ENCODE measurements at regions not wholly inside any gene's neighbourhood (a gene's known extent, or its start where the extent isn't known, plus 50 kb on each side); places are given as distances from the start of the nearest gene placed in this dataset.
"Not testable (repeated sequence)": the region's sequence is repeated elsewhere in the genome, so short reads cannot be mapped to it uniquely, and the experiment has no call there.

DNA sequence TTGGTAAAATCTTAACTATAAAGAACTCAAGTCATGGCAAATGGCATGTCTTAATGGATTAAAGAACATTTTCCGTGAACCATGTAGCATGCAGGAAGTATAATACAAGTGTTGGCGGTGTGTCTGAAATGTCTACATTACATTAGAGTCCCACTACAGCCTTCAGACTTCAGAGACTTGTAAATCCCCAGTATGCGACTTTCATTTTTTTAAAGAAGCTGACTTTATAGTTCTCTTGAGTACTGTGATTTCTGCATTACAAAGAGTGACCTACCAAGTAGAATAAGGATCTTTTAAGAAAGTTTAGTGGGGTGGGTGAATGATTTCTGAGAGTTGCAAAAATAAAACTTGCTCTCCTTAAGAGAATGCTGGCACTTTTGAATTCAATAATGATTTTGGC is 140.7 kb upstream of the FN1 start:
- no peak for DNase-seq

DNA sequence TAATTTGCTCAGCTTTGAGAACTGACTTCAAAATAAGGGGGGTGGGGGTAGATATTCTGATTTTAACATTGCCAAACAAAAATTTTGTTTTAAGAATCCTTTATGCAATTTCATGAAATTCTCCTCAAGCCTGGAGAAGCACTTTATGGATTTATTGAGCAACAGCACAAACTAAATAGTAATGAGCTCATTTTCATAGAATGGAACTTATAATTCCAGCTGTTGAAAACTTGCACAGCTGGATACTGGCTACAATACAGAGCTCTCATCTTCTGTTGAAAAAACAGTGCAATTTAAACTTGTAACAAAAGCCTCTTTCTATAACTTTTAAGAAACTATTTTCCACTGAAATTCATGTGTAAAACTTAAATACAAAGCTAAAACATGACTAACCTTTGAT is 137.6 kb upstream of the FN1 start:
- no peak for DNase-seq

DNA sequence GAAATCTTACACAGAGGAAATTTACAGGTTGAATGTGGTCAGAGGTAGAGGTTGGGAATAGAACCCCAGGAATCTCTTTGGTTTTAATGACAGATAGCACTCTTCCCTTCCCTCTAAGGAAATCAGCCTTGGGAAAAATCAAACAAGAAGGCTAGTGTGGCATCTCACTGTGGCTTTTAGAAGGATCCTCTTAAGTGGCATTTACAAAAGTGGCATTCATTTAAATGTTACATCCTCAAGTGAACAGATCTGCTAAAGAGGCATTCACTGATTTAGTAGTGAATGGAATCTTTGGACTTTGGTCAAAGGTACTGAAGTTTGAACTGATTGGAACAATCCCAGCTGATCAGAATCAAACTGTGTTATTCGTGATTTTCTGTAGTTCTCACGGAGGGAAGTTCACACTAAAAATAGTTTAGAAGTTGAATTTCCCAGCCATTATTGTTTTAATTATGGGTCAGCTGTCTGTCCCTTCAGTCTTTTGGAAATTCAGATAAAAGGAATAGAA is 136.5 kb upstream of the FN1 start:
- no peak for DNase-seq

DNA sequence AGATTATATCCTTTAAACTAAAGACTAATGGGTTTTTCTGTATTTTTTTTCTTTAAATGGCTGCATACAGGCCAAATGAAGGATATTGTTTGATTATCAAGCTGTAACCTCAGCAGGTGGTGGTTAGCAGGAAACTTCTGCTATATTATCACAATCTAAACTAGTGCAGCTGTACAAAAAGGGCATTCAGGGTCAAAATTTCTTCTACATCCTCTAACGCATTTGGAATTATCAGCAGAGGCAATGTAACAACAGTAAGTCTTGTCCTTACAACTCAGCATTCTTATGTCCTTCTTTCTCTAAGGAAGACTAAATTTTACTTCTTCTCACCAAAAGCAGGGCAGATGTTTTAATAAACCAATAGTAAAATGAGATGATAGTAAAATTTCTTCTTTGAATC is 135.8 kb upstream of the FN1 start:
- DNase-seq: no peak

DNA sequence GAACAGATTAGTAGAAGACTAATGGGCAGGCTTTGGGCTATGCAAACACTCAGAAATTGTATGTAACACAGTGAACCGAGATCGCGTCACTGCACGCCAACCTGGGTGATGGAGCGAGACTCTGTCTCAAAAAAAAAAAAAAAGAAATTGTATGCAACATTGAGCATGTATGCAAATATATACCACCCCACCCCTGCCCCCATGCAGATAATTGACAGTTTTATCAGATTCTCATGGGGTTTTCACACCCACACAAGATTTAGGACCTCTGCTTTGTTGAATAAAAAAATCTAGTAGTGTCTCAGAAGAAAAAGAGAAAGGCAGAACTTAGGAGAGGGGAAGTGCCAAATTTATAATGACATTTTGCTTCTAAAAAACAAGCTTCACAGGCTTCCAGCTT is 131.6 kb upstream of the FN1 start:
- DNase-seq: no peak

DNA sequence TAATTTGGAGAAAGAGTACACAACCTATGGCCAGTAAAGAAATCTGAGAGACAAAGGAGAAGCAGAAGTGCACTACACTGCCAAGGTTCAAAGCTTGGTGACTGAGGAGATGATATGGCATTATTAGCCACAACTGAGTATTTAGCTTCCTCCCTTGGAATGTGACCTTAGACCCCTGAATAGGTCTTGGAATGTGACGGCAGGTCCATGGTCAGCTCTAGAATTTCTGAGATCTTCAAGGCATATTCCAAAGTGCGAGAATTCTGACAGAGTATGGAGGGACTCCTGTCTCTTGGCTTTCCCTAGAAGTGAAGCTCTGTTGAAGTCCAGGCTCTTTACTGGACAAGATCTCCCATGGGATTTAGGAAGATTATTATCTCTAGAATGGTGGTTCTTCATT is 130.0 kb upstream of the FN1 start:
- no peak for DNase-seq

DNA sequence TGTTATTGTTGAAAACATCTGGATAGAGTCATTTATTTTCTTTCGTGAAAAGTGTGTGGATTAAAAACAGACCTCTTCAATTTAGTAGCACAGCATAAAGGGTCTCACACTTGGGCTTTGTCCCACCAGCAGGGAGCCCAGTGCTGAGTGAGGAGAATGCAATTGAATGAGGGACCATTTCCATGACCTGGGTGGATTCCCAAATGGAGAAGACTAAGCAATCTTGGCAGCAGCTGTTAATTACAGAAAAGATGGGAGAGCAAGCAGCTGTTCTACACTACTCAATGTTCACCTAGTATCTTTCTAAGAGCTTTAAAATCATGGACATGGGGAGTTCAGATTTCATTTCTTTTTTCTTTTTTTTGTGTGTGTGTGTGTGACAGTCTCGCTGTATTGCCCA is 121.8 kb upstream of the FN1 start:
- DNase-seq: no peak

DNA sequence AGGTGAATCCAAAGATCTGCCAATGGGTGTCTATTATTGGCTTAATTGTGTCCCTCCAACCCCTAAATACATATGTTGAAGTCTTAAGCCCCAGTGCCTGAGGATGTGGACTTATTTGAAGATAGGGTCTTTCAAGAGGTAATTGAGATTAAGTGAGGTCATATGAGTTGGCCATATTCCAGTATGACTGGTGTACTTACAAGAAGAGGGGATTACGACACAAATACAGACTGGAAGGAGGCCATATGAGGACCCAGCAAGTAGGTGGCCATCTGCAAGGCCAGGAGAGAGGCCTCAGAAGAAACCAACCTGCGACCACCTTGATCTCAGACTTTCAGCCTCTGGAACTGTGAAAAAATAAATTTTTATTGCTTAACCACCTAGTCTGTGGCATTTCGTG is 121.1 kb upstream of the FN1 start:
- no peak for DNase-seq

DNA sequence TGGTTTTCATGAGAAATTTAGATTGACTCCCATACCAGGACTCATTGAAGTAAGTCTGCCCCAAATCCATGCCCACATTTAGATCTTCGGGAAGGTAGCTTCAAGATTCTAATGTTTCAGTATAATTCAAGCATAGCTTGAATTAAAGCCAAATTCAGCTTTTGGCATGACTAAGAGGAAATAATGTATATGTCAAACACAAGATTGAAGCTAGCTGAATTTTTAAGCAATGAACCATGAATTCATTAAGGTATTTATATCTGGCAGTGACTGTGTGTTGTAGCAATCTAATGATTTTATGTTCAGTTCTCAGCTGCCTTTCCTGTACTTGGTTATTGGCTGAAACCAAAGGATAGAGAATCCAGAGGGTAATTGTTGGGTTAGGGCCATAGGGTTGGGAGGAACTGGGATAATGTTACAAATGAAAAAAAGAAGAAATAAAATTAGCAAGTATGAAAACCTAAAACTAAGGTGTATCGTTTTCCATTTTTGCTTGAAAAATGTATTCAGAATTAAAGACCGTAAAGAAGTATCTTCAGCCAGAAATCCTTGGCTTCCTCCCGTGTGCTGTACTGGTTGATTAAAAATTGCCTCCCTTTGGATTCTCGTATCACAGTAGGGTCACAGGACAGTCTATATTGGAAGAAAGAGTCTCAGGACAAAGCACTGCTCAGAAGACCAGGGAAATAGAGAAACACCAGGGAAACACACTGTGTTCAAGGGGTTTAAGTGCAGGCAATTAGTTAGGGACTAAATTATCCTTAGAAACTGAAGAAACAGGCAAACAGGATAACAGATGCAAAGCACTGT is 119.0 kb upstream of the FN1 start:
- no peak for DNase-seq

DNA sequence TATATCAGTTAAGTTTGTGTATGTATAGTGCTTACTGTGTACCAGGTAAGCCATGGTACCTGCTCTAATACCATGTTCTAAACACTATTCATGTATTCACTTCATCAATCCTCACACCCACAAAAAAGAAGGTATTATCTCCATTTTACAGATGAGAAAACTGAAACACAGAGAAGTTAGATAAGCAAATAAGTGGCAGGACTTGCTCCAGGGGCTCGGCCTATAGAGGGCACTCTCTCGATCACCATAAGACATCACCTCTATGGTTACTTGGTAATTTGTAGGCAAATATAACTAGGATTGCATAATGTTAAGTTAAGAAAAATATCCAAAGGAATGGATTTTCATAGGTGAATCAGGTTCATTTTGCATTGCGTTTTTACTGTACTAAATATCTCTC is 118.1 kb upstream of the FN1 start:
- DNase-seq: no peak

DNA sequence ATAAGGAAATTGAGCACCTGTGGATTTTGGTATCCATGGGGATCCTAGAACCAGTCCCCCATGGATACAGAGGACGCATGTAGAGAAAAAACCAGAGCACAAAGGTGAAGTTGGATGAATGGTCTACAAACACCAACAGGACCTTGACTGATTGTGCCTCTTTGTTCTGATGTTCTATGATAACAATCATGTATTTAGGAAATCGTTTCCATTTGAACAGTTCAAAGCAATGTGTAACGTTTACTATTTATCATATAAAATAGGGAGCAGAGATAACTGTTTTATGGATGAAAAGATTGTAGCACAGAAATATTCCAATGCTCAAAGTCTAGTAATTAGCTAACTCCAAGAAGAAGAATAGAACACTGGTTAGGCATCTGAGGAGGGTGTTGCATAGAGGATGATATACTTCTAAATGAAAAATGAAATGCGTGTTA is 116.3 kb upstream of the FN1 start:
- DNase-seq: no peak

DNA sequence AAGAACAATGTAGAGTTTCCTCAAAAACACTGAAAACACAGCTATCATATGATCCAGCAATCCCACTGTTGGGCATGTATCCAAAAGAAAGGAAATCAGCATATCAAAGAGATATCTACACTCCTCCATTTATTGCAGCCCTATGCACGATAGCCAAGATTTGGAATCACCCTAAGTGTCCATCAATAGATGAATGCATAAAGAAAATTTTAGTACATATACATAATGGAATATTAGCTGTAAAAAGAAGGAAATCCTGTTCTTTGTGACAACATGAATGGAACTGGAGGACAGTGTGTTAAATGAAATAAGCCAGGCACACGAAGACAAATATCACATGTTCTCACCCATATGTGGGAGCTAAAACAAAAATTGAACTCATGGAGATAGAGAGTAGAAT is 114.5 kb upstream of the FN1 start:
- no peak for DNase-seq

DNA sequence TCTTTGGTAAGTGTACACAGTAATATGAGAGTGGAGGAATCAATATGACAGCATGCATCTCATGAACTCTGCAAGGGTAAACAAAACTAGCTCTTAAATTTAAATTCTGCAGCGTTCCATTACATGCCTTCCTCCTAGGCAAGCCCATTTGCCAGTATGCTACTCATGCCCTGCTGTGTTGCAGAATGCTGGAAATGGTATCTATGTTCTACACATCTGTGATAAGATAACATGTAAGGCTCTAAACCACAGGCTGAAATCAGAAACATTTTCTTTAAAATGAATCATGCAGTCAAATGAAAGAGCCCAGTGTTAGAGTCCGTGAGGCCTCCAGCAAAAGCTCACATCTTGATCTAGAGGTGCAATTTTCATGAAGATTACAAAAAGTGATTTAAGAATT is 112.8 kb upstream of the FN1 start:
- no peak for DNase-seq

DNA sequence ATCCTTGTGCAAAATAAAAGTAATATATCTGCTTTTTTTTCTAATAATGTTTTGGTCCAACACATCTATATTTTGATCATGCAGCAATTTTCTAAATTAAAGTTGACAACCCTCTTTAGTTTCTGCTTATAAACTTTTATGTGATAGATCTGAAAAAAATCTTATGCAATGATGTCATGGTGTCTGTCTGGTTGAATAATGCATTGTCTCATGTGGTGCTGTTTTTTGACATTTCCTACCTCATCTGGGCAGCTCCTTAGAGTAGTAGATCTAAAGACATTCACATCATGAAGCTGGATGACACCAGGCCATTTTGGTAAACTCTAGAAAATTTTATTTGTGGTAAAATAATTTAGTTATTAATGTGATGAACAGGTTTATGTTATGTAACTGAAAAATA is 106.8 kb upstream of the FN1 start:
- DNase-seq: no peak

DNA sequence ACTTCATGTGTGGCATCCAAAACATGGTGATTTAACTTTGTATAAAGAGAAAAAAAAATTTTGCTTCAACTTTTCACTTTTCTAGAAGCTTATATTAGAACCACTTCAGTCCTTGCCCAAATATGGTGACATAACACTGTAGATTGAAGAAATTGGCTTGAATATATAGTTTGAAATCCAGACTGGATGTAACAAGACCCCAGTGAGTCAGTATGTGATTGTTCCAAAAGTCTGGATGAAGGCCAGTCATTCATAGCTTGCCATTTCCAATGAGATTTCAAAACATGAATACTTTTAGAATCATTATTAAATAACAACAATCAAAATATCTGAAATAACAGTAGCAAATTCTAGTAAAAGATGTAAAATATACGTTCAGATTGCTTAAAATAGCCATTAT is 104.8 kb upstream of the FN1 start:
- DNase-seq: no peak

DNA sequence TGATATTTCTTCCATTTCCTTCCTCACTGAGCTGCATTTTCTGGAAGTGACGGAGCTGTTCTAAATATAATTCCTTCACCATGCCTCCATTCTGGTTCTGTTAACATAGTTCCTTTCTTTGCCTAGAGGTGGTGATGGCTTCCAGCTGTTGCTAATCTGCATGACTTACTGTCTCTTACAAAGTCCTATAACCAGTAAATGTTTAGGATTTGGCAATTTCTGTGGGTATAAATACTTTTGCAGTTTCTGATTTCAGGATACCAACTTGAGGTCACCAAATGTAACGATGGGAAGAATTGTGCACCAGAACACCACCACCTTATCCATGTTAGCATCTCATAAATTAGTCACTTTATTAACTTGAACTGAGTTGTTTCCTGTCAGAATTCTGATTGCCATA is 101.7 kb upstream of the FN1 start:
- DNase-seq: no peak

DNA sequence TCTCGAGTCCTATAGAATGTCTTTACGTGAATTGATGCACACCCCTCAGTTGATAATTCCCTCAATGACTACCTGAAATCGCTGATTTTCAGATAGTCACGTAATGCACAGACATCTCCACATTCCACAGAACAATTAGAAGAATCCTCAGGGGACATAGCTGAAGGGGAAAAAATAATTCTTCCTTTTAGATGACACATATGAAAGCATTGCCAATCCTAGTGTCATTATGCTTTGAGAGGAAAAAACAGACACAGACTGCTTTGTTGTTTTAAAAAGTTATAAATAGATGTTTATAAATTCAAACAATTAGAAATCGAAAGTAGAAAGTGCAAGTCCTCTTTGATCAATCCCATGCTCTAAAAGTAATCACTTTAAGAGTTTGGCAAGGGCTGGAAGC is 100.6 kb upstream of the FN1 start:
- DNase-seq: no peak

DNA sequence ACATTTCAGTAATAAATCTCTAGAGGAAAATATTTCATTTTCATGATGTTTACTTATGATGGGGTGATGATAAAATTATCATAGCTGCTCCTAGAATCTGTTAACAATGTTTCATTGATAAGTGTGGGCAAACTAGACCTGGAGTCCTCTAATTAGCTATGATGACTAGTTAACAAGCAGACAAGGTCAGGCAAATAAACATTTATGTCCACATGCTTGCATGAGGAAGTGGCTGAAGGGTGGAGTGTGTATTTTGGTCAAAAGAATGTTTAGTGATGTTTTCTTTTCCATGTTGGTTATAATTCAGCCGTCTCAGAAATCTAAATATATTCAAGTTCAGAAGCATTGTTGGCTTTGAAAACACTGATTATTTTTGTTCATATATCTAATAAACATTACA is 99.9 kb upstream of the FN1 start:
- DNase-seq: no peak

DNA sequence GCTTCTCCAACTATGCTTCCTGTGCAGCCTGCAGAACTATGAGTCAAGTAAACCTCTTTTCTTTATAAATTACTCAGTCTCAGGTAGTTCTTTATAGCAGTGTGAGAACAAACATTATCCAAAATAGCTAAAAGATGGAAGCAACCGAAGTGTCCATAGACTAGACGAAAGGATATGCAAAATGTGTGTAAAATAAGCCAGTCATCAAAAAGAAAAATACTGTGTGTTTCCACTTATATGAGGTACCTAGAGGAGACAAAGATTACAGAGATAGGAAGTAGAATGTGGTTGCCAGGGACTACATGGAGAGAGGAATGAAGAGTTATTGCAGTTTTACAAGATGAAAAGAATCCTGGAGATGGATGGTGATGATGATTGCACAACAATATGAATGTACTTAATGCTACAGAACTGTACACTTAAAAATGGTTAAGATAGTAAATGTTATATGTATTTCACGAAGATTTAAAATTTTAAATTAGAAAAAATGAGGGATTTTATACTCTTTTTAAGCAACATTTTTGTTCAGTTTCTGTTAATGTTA is 99.3 kb upstream of the FN1 start:
- no peak for DNase-seq

DNA sequence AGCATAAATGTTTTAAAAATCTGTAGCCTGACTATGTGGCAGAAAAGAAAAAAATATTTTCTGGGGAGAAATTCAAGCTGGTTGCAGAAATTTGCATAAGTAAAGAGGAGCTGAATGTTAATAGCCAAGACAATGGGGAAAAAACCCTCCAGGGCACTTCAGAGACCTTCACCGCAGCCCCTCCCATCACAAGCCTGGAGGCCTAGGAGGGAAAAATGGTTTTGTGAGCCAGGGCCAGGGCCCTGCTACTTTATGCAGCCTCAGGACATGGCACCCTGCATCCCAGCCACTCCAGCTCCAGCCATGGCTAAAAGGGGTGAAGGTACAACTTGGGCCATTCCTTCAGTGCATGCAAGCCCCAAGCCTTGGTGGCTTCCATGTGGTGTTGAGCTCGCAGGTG is 97.8 kb upstream of the FN1 start:
- not testable (repeated sequence) for DNase-seq

DNA sequence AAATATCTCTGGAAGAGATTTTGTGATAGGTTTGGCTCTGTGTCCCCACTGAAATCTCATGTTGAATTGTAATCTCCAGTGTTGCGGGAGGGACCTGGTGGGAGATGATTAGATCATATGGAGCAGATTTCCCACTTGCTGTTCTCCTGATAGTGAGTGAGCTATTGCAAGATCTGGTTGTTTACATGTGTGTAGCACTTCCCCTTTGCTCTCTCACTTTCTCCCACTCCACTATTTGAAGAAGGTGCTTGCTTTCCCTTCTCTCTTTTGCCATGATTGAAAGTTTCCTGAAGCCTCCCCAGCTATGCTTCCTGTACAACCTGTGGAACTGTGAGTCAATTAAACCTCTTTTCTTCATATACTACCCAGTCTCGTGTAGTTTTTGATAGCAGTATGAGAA is 97.0 kb upstream of the FN1 start:
- DNase-seq: no peak

DNA sequence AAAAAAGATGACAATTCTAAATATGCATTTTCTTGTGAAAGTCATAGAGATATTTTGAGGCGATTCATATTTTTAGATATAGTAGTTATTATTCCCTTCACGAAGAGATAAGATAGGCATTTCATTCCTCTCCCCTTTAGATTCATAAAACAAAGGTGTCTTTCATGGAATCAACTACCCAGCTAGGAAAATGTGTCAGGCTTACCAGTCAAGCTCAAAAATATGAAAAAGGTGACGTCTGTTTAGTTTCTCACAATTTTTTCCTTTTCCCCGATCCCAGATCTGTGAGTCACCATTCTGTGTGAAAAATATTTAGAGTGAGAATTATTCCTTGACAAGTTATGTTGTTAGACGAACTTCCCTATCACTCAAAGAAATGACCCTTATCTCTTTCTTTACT is 95.4 kb upstream of the FN1 start:
- DNase-seq: no peak

DNA sequence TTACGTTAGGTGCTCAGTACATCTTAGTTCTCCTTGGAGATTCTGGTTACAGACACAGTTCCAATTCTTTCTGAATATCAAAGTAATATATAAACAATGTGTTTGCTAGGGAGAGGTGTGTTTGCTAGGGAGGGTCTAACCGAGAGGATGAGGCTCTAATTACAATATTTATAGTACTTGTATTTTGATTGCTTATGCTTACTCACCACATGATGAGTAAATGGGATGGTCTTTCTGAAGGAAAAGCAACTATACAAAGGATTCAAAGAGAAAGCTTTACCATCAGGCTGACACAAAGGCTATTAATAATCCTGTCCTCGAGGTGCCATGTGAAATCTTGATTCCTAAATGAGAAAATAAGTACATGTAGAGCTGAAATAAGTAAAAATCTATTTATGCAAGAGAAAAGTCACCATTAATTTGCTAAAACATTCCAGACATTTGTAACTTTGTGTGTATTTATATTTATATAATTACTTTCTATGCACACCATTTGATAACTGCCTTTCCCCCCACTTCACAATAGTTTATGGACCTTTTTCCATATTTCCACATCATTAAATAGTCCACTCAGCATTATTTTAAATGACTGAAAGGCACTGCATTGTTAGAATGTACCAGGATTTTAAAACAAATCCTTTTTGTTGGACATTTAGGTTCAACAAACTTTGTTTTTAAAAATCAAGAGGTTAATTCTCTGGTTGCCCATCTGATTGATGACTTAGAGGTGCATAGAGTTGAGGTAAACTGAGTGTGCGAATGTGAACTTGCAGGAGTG is 94.5 kb upstream of the FN1 start:
- DNase-seq: no peak

DNA sequence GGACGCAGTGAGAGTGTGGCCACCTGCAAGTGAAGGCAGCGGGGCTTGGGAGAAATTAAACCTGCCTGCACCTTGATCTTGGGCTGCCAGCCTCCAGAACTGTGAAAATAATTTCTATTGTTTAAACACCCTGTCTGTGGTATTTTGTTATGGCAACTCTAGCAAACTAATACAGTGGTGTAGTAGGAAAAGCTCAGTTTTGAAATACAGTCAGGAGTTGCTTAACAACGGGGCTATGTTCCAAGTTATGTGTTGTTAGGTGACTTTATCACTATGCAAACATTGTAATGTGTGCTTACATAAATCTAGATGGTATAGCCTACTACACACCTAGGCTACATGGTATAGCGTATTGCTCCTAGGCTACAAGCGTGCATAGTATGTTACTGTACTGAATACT is 93.4 kb upstream of the FN1 start:
- no peak for DNase-seq

All from NCI-H2081 treated with DMSO at 0.1 percent for 48 hours (cell line).